Ishikawa (cell line): ENCODE measurements at regions not wholly inside any gene's neighbourhood (a gene's known extent, or its start where the extent isn't known, plus 50 kb on each side); places are given as distances from the start of the nearest gene placed in this dataset.

Experiments used
- CEBPB ChIP-seq: IDR thresholded peaks from 2 replicates; pipeline ENCODE4 v1.6.1; 2012
- EP300 ChIP-seq: IDR thresholded peaks from 2 replicates; pipeline ENCODE4 v1.6.1; 2012; ENCODE audit warnings: borderline replicate concordance
- MAX ChIP-seq: IDR thresholded peaks from 2 replicates; pipeline ENCODE4 v1.6.1; 2012
- RAD21 ChIP-seq: IDR thresholded peaks from 2 replicates; pipeline ENCODE4 v1.6.1; 2012; ENCODE audit warnings: low read depth
- REST ChIP-seq: IDR thresholded peaks from 2 replicates; pipeline ENCODE4 v1.6.1; 2012; ENCODE audit warnings: low read depth, mild to moderate bottlenecking
- TAF1 ChIP-seq: IDR thresholded peaks from 2 replicates; pipeline ENCODE4 v1.6.1; 2012; ENCODE audit warnings: low read depth, mild to moderate bottlenecking
- TEAD4 ChIP-seq: IDR thresholded peaks from 2 replicates; pipeline ENCODE4 v1.6.1; 2012
- USF1 ChIP-seq: IDR thresholded peaks from 2 replicates; pipeline ENCODE4 v1.6.1; 2012
- YY1 ChIP-seq: IDR thresholded peaks from 2 replicates; pipeline ENCODE4 v1.6.1; 2012; ENCODE audit warnings: low read depth
- ZBTB7A ChIP-seq: IDR thresholded peaks from 2 replicates; pipeline ENCODE4 v1.6.1; 2012; ENCODE audit warnings: low read depth

- TF ChIP-seq YY1 (no peak), USF1 (no peak), RAD21 (no peak), TAF1 (no peak), CEBPB (no peak), REST (no peak), MAX (no peak), ZBTB7A (no peak), EP300 (no peak), TEAD4 (no peak)
Measured at GRCh38 chr2:226536410-226536809, 263.2 kb downstream of the IRS1 start.
